ENCODE measurements at regions not wholly inside any gene's neighbourhood (a gene's known extent, or its start where the extent isn't known, plus 50 kb on each side); places are given as distances from the start of the nearest gene placed in this dataset.

DNA sequence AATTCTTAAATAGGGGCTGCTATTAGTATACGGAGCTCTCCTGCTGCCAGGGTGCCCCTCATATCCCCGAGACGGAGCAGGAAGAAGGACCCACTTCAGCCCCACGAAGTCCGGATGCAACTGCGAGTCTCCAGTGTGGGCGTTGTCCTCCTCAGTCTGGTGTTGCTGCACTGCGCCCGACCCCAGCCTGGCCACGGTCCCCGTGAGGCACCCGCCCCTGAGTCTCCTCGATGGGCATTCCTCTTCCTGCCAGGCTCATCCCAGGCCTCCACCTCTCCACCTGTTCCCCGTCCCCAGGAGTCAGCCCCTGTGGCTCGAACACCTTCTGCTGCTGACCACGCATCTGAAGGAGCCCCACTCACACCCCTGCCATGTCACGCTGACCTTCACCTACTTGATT is 68.1 kb upstream of the SFSWAP start:
- TF ChIP-seq, protein P1, sequence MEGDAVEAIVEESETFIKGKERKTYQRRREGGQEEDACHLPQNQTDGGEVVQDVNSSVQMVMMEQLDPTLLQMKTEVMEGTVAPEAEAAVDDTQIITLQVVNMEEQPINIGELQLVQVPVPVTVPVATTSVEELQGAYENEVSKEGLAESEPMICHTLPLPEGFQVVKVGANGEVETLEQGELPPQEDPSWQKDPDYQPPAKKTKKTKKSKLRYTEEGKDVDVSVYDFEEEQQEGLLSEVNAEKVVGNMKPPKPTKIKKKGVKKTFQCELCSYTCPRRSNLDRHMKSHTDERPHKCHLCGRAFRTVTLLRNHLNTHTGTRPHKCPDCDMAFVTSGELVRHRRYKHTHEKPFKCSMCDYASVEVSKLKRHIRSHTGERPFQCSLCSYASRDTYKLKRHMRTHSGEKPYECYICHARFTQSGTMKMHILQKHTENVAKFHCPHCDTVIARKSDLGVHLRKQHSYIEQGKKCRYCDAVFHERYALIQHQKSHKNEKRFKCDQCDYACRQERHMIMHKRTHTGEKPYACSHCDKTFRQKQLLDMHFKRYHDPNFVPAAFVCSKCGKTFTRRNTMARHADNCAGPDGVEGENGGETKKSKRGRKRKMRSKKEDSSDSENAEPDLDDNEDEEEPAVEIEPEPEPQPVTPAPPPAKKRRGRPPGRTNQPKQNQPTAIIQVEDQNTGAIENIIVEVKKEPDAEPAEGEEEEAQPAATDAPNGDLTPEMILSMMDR (IDR thresholded peaks at IDR 0.05): no peak
- no peak for TF ChIP-seq POLR2A (IDR thresholded peaks at IDR 0.05)

Data from adrenal gland (tissue), 5 donors.